GM12891 (cell line): ENCODE measurements at regions not wholly inside any gene's neighbourhood (a gene's known extent, or its start where the extent isn't known, plus 50 kb on each side); places are given as distances from the start of the nearest gene placed in this dataset.

Experiments used
- DNase-seq: peaks from one replicate; pipeline ENCODE4 v3.0.0; 2011; ENCODE audit warnings: low spot score; ENCODE audit not compliant: insufficient read length
- FAIRE-seq: peaks from 2 replicates; lab custom pipeline; 2011; peaks lifted over from hg19 to GRCh38; lab: Jason Lieb, UNC
- PAX5 ChIP-seq: IDR thresholded peaks from 2 replicates; pipeline ENCODE4 v1.6.1; 2011; ENCODE audit warnings: low read length, moderate library complexity, mild to moderate bottlenecking; ENCODE audit not compliant: insufficient read depth, severe bottlenecking
- POLR2A ChIP-seq: IDR thresholded peaks from 2 replicates; pipeline ENCODE4 v1.6.1; 2011; ENCODE audit warnings: low read depth, low read length, control low read depth
- POLR2AphosphoS5 ChIP-seq: IDR thresholded peaks from 2 replicates; pipeline ENCODE4 v1.6.1; 2011; ENCODE audit warnings: low read depth, low read length, control low read depth
- POU2F2 ChIP-seq: IDR thresholded peaks from 2 replicates; pipeline ENCODE4 v1.6.1; 2011; ENCODE audit warnings: low read depth, mild to moderate bottlenecking, control low read depth, low read length, moderate library complexity
- SPI1 ChIP-seq: IDR thresholded peaks from 2 replicates; pipeline ENCODE4 v1.6.1; 2011; ENCODE audit warnings: low read depth, low read length, control low read depth
- TAF1 ChIP-seq: IDR thresholded peaks from 2 replicates; pipeline ENCODE4 v1.6.1; 2011; ENCODE audit warnings: low read depth, low read length, control low read depth

- DNase-seq (no peak), FAIRE-seq (no peak)
- TF ChIP-seq PAX5 = no peak
- TF ChIP-seq TAF1 = no peak
- TF ChIP-seq SPI1 = no peak
- no peak for TF ChIP-seq POU2F2
- TF ChIP-seq POLR2A = no peak
- no peak for TF ChIP-seq POLR2AphosphoS5
Observed at GRCh38 chr4:30783751-30784150, 63.6 kb downstream of the PCDH7 start.

- TF ChIP-seq PAX5 (no peak), POLR2AphosphoS5 (no peak), TAF1 (no peak), POLR2A (no peak), SPI1 (no peak), POU2F2 (no peak)
- FAIRE-seq = no peak
- no peak for DNase-seq
Observed at GRCh38 chr4:30789219-30789671, 69.1 kb downstream of the PCDH7 start.

- TF ChIP-seq POLR2AphosphoS5 = no peak
- no peak for TF ChIP-seq POU2F2
- no peak for TF ChIP-seq PAX5
- TF ChIP-seq POLR2A = no peak
- TF ChIP-seq TAF1 = no peak
- no peak for TF ChIP-seq SPI1
- FAIRE-seq (no peak), DNase-seq (no peak)
Observed at GRCh38 chr4:30790123-30790522, 70.0 kb downstream of the PCDH7 start.

DNA sequence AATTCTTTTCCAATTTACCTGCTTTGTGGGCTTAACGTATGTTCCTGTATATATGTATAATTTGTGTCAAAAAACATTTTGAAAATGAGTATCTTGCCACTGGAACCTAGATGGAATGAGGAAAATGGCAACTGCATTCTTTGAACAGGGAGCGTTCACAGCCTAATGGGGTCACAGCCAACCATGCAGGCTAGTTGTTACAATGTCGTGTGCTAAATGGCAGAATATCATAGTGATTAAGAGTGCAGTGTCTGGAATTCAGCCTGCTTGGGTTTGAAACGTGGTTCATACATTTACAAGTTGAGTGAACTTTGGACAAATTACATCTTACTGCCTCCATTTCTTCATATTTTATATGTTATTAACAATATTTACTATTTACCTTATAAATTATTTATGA, 70.8 kb downstream of the PCDH7 start:
- no peak for FAIRE-seq
- DNase-seq = no peak
- TF ChIP-seq TAF1 = no peak
- TF ChIP-seq POU2F2 = no peak
- TF ChIP-seq SPI1 = no peak
- TF ChIP-seq POLR2AphosphoS5 = no peak
- no peak for TF ChIP-seq POLR2A
- no peak for TF ChIP-seq PAX5

DNA sequence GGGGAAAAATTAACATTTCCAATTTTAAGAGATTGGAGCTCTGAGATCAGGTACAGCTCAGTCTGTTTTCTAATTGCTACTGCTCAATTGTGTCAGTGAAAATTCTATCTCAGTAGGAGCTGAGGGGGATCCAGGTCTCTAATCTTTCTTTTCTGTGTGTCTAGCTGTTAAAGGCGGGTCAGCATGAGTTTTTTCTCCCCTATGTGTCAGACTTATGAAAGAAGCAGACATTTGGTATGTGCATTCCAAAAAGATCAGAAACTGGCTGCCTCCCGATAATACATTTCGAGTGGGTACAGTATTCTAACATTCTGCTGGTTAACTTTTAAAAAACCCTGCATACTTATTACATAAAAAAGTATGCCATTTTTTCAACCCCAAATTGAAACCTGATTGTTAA, 72.4 kb downstream of the PCDH7 start:
- TF ChIP-seq POLR2AphosphoS5 (no peak), TAF1 (no peak), POLR2A (no peak), SPI1 (no peak), PAX5 (no peak), POU2F2 (no peak)
- DNase-seq (no peak), FAIRE-seq (no peak)

GRCh38 chr4:30801876-30802275, 81.7 kb downstream of the PCDH7 start:
- DNase-seq = no peak
- no peak for TF ChIP-seq PAX5
- no peak for TF ChIP-seq POLR2A
- TF ChIP-seq TAF1 = no peak
- no peak for TF ChIP-seq POU2F2
- TF ChIP-seq POLR2AphosphoS5 = no peak
- TF ChIP-seq SPI1 = no peak
- FAIRE-seq = no peak

DNA sequence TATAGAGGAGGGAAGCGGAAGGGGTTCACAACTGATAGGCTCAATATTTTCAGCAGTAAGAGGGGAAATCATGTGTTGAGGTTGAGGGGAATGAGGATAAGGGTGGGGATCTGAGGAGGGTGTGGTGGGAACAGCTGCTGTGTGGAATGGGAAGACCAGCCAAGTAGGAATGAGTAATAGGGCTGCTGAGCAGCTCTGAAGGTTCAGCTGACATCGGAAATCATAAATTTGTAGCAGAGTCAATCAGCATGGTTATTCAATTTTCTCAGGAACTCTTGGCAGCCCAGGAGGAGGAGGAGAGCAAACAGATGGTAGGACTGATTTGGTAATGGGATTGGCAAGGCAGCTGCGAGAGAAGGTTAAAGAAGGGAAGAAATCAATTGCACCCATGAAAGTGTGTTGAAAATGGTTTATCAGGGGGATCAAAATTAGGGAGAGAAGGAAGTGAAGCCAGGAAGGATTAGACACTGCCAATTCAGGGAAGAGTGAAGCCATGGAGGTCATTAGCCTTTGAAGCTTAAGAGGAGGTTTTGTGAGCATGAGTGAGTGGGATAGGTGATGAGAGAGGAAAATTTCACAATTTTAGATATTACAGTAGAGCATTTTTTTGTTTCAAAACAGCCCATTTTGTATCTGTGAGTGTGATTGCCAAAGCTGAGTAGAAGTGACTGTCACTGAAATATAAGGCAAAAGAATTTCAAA, 82.6 kb downstream of the PCDH7 start:
- DNase-seq (no peak), FAIRE-seq (no peak)
- TF ChIP-seq POLR2AphosphoS5 = no peak

- DNase-seq = no peak
- TF ChIP-seq SPI1 (no peak), TAF1 (no peak), POLR2AphosphoS5 (no peak), PAX5 (no peak), POU2F2 (no peak), POLR2A (no peak)
- FAIRE-seq = no peak
Observed at GRCh38 chr4:30808276-30808675, 88.1 kb downstream of the PCDH7 start.

GRCh38 chr4:30811296-30811695, 91.1 kb downstream of the PCDH7 start:
- DNase-seq (no peak), FAIRE-seq (no peak)
- TF ChIP-seq POLR2A (no peak), PAX5 (no peak), POLR2AphosphoS5 (no peak), SPI1 (no peak), TAF1 (no peak)

DNA sequence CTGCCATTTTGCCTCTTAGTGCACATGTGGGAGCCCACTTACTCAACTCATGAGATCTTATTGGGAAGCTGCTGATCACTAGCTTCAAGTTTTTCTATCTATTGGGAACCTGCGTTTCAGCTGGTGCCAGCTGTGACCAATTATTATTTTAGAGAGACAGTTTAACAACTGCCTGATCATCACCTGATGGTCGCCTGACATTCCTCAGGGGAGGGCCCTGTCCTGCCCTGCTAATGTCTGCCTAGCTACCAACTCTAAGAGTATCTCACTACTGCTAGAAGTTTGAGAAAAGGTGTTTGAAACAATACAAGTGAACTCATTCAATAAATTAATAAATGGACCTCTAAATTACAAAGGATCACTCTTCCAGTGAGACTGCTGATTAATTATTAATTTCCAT, 95.5 kb downstream of the PCDH7 start:
- TF ChIP-seq SPI1 (no peak), TAF1 (no peak), POLR2AphosphoS5 (no peak)
- DNase-seq (no peak), FAIRE-seq (no peak)
